ENCODE measurements at regions not wholly inside any gene's neighbourhood (a gene's known extent, or its start where the extent isn't known, plus 50 kb on each side); places are given as distances from the start of the nearest gene placed in this dataset.

- no peak for DNase-seq (ENCODE audit: low read depth, low spot score)
- intact Hi-C loops (cut with micrococcal nuclease; ENCODE audit: unreplicated experiment): no loop called here
- in situ Hi-C loops (cut with HindIII; ENCODE audit: low pct_unique_long_range_greater_than_20kb, low sequenced_read_pairs): no loop called here
- no peaks in the 10 kb centered on the region for H3K9me3 ChIP-seq (ENCODE audit: control insufficient read depth, insufficient read depth, low read depth, low read length)
- TF ChIP-seq REST (IDR thresholded peaks at IDR 0.05; ENCODE audit: insufficient read depth in 1 of 2, low read depth in 2 of 2, low read length in 1 of 2) (no peak), SIN3A (IDR thresholded peaks at IDR 0.05; ENCODE audit: borderline replicate concordance, insufficient read depth, low read depth, low read length) (no peak), CTCF (IDR thresholded peaks at IDR 0.05) (no peak), POLR2AphosphoS5 (IDR thresholded peaks at IDR 0.05; ENCODE audit: low read depth, low read length) (no peak), TCF7L2 (IDR thresholded peaks at IDR 0.05; ENCODE audit: low read depth, low read length) (no peak)
- H3K36me3 ChIP-seq (ENCODE audit: control insufficient read depth, insufficient read depth, low read length): no peaks in the 10 kb centered on the region
- H3K27me3 ChIP-seq (ENCODE audit: control insufficient read depth, insufficient read depth, low read length): no peaks in the 10 kb centered on the region
- ChIA-PET POLR2A (no interaction called here), CTCF (no interaction called here)
- BruUV-seq (replicated peaks): no TSS peak
- no peaks in the 10 kb centered on the region for H3K4me1 ChIP-seq (ENCODE audit: control insufficient read depth, insufficient read depth, low read length)
- H3K27ac ChIP-seq (ENCODE audit: low read length): no peak overlapping the region
- no peak overlapping the region for H3K4me3 ChIP-seq (ENCODE audit: low read depth in 2 of 2, low read length in 2 of 2)
- no peak for ATAC-seq
Observed at GRCh38 chr3:20658491-20658890, 472.5 kb upstream of the SGO1 start.

- no TSS peak for BruUV-seq (replicated peaks)
- no peak overlapping the region for H3K27ac ChIP-seq (ENCODE audit: low read length)
- DNase-seq (ENCODE audit: low read depth, low spot score): no peak
- H3K36me3 ChIP-seq (ENCODE audit: control insufficient read depth, insufficient read depth, low read length): no peaks in the 10 kb centered on the region
- H3K27me3 ChIP-seq (ENCODE audit: control insufficient read depth, insufficient read depth, low read length): no peaks in the 10 kb centered on the region
- no peaks in the 10 kb centered on the region for H3K4me1 ChIP-seq (ENCODE audit: control insufficient read depth, insufficient read depth, low read length)
- TF ChIP-seq REST (IDR thresholded peaks at IDR 0.05; ENCODE audit: insufficient read depth in 1 of 2, low read depth in 2 of 2, low read length in 1 of 2) (no peak), POLR2AphosphoS5 (IDR thresholded peaks at IDR 0.05; ENCODE audit: low read depth, low read length) (no peak), TCF7L2 (IDR thresholded peaks at IDR 0.05; ENCODE audit: low read depth, low read length) (no peak), SIN3A (IDR thresholded peaks at IDR 0.05; ENCODE audit: borderline replicate concordance, insufficient read depth, low read depth, low read length) (no peak), CTCF (IDR thresholded peaks at IDR 0.05) (no peak)
- no peaks in the 10 kb centered on the region for H3K9me3 ChIP-seq (ENCODE audit: control insufficient read depth, insufficient read depth, low read depth, low read length)
- no peak overlapping the region for H3K4me3 ChIP-seq (ENCODE audit: low read depth in 2 of 2, low read length in 2 of 2)
- ChIA-PET CTCF (no interaction called here), POLR2A (no interaction called here)
- ATAC-seq: no peak
- intact Hi-C loops (cut with micrococcal nuclease; ENCODE audit: unreplicated experiment) (no loop called here), in situ Hi-C loops (cut with HindIII; ENCODE audit: low pct_unique_long_range_greater_than_20kb, low sequenced_read_pairs) (no loop called here)
Observed at GRCh38 chr3:20657560-20657959, 471.6 kb upstream of the SGO1 start.

All from Panc1 (cell line).